Stimulated activated CD4-positive, alpha-beta T cell treated with anti-CD3 and anti-CD28 coated beads, Interleukin-2, amount 100 ng/mL, for 48 hours (primary cell): ENCODE measurements at regions not wholly inside any gene's neighbourhood (a gene's known extent, or its start where the extent isn't known, plus 50 kb on each side); places are given as distances from the start of the nearest gene placed in this dataset.
"Not testable (repeated sequence)": the region's sequence is repeated elsewhere in the genome, so short reads cannot be mapped to it uniquely, and the experiment has no call there.

Experiments
- DNase-seq, 2 donors: peaks; one replicate each; pipeline ENCODE4 v3.0.0-alpha.2; 2020

DNA sequence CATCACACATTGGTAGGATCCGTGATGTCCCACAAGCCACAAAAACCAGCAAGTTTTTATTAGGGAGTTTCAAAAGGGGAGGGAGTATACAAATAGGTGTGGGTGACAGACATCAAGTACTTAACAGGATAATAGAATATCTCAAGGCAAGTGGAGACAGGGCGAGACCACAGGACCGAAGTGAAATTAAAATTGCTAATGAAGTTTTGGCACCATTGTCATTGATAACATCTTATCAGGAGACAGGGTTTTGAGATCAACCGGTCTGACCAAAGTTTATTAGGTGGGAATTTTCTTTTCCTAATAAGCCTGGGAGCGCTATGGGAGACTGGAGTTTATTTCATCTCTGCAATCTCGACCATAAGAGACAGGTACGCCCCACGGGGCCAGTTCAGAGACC is 178.5 kb downstream of the OTOP1 start:
- not testable (repeated sequence) for DNase-seq

DNA sequence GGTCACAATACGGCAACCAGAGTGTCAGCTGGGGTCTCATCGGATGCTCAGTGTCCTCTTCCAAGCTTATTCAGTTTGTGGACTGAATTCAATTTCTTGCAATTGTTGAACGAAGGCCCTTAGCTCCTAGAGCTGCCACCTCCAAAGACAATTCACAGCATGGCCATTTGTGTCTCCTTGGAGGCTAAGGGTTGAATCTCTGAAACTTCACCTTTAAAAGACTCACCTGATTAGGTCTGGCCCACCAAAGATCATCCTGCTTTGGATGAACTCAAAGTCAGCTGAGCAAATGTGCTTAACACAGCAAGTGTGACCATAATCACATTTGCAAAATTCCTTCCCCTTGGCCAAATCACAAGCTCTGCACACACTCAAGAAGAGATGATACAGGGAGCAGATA is 175.9 kb downstream of the OTOP1 start:
- not testable (repeated sequence) for DNase-seq

DNA sequence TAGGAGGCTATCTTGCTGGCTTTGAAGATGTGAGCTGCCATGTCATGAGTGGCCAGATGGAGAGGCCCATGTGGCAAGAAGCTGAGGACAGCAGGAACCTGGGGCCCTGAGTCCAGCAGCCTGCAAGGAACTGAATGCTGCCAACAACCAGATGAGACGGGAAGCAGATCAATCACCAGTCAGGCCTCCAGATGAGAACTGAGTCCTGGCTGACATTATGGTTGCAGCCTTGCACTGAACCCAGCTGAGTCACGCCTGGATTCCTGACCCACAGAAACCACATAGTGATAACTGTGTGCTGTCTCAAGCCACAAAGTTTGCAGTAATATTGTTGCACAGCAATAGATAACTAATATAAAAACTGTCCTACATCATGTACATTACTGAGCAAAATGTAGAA is 173.8 kb downstream of the OTOP1 start:
- DNase-seq: not testable (repeated sequence)

DNA sequence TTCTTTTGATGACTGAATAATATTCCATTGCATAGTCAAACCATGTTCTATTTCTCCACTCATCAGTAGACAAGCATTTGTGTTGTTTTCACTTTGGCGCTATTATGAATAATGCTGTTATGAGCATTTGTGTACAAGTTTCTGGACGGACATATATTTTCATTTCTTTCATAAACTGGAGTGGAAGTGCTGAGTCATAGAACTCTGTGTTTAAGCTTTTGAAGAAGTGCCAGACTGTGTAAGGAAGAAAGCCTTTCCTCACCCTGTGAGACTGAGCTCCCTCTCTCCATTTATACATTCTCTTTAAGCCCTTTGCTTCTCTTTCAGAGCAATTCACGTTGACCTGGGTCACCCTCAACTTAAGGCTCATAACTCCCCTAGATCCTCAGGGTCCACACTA is 169.5 kb downstream of the OTOP1 start:
- not testable (repeated sequence) for DNase-seq

DNA sequence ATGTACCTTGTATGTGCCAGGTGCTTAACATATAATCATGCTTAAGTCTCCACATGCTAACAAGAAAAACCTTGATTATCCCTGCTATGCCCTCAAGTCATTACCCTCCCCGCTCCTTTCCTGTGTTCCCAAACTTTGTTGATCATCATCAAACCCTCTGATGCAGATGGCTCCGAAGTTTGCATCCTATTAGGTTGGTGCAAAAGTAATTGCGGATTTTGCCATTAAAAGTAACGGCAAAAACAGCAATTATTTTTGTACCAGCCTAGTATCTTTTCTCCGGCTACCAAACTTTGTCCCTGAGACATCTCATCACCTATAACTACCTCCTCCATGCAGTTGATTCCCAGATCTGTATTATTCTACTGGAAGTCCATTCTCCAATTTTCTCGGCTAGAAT is 142.6 kb downstream of the OTOP1 start:
- not testable (repeated sequence) for DNase-seq

DNA sequence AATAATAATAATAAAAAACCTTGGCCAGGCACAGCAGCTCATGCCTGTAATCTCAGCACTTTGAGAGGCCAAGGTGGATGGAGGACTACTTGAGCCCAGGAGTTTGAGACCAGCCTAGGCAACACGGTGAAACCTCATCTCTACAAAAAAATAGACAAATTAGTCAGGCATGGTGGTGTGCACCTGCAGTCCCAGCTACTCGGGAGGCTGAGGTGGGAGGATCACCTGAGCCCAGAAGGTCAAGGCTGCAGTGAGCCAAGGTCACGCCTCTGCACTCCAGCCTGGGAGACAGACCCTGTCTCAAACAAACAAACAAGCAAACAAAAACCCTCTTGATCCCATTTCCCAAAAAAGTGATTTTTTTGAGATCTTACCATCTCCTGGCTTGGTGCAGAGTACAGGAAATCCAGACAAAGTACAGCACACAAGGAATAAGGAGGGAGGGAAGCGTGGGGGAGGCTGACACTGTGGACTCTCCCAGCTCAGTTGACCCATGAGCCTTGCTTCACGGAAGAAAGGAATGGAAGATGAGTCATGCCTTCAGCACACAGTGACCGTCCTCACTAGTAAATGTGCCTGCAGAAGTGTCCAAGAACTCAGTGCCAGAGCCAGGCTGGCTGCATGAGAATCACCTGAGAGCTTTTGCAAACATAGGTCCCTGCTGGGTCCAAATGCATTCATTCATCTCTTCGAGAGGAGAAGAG is 136.9 kb downstream of the OTOP1 start:
- not testable (repeated sequence) for DNase-seq

GRCh38 chr4:4090720-4091119 is 136.0 kb downstream of the OTOP1 start:
- not testable (repeated sequence) for DNase-seq

DNA sequence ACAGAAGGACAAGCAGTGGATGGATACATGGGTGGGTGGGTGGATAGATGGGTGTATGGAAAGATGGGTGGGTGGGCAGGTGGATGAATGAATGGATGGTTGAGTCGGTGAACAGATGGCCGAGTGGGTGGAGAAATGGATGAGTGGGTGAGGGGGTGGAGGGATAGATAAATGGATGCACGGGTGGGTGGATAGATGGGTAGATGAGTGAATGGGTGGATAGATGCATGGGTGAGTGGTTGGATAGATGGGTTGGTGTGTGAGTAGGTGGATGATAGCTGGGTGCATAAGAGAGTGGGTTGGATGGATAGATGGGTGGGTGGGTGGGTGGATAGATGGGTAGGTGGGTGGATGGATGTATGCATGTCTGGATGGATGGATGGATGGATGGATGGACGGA is 134.6 kb downstream of the OTOP1 start:
- not testable (repeated sequence) for DNase-seq

DNA sequence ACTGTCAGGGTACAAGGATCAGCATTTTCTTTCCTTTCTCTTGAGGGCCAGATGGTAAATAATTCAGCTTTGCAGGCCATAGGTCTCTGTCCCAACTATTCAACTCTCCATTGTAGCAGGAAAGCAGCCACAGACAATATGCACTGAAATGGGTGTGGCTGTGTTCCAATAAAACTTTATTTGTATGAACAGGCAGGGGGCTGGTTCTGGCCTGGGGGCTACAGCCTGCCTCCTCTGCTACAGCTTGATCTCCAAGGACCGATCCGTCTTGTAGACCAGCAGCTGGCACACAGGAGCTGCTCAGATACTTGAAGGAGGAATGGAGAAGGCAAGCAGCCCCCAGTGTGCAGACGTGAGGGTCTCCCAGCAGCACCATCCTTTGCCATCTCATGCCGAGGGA is 127.1 kb downstream of the OTOP1 start:
- not testable (repeated sequence) for DNase-seq

- not testable (repeated sequence) for DNase-seq
Measured at GRCh38 chr4:4106923-4107322, 119.8 kb downstream of the OTOP1 start.

- peak; percentile 75 to 83 for DNase-seq
Measured at GRCh38 chr4:4107411-4108107, 119.2 kb downstream of the OTOP1 start.

DNA sequence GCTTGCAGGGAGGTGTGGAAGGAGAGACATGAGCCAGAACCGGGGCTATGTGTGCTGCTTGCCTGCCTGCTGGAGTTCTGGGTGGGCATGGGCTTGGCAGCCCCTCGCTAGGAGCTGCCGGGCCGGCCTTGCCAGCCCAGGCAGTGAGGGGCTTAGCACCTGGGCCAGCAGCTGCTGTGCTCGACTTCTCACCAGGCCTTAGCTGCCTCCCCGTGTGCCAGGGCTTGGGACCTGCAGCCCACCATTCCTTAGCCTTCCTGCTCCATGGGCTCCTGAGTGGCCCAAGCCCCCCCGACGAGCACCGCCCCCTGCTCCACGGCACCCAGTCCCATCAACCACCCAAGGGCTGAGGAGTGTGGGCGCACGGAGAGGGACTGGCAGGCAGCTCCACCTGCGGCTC is 111.3 kb downstream of the OTOP1 start:
- DNase-seq: not testable (repeated sequence)

- not testable (repeated sequence) for DNase-seq
Measured at GRCh38 chr4:4116901-4117300, 109.8 kb downstream of the OTOP1 start.

GRCh38 chr4:4134368-4134767 is 92.4 kb downstream of the OTOP1 start:
- not testable (repeated sequence) for DNase-seq

- not testable (repeated sequence) for DNase-seq
Measured at GRCh38 chr4:4136621-4137020, 90.1 kb downstream of the OTOP1 start.
